ENCODE measurements at regions not wholly inside any gene's neighbourhood (a gene's known extent, or its start where the extent isn't known, plus 50 kb on each side); places are given as distances from the start of the nearest gene placed in this dataset.

GRCh38 chr18:38243291-38243690 lies 677.7 kb upstream of the CELF4 start:
- TF ChIP-seq, protein P1, sequence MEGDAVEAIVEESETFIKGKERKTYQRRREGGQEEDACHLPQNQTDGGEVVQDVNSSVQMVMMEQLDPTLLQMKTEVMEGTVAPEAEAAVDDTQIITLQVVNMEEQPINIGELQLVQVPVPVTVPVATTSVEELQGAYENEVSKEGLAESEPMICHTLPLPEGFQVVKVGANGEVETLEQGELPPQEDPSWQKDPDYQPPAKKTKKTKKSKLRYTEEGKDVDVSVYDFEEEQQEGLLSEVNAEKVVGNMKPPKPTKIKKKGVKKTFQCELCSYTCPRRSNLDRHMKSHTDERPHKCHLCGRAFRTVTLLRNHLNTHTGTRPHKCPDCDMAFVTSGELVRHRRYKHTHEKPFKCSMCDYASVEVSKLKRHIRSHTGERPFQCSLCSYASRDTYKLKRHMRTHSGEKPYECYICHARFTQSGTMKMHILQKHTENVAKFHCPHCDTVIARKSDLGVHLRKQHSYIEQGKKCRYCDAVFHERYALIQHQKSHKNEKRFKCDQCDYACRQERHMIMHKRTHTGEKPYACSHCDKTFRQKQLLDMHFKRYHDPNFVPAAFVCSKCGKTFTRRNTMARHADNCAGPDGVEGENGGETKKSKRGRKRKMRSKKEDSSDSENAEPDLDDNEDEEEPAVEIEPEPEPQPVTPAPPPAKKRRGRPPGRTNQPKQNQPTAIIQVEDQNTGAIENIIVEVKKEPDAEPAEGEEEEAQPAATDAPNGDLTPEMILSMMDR (IDR thresholded peaks at IDR 0.05; ENCODE audit: extremely low read depth, insufficient read depth, missing control alignments) = no peak
- DNase-seq (ENCODE audit: low spot score) = no peak
- in situ Hi-C loops (cut with MboI; ENCODE audit: low pct_unique_long_range_greater_than_20kb, low sequenced_read_pairs, unreplicated experiment) = no loop called here

DNA sequence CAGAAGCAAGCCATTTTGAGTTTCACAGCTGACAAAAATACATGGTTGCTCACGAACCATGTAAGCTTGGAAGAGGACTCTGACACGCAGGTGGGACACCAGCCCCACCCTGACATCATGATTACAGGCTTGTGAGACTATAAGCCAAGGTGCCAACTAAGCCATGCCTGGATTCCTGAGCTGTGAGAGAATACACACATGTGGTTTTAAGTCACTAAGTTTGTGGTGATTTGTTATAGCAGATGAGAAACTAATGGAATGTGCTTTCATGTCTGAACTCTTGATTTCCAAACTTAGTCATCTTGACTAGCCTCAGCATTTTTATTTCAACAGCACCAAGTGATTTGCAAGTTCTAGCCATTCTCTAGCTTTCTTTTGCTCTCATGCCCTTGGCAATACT lies 676.1 kb upstream of the CELF4 start:
- TF ChIP-seq, protein P1 (IDR thresholded peaks at IDR 0.05; ENCODE audit: extremely low read depth, insufficient read depth, missing control alignments) = no peak
- DNase-seq (ENCODE audit: low spot score) = no peak
- in situ Hi-C loops (cut with MboI; ENCODE audit: low pct_unique_long_range_greater_than_20kb, low sequenced_read_pairs, unreplicated experiment) = no loop called here

DNA sequence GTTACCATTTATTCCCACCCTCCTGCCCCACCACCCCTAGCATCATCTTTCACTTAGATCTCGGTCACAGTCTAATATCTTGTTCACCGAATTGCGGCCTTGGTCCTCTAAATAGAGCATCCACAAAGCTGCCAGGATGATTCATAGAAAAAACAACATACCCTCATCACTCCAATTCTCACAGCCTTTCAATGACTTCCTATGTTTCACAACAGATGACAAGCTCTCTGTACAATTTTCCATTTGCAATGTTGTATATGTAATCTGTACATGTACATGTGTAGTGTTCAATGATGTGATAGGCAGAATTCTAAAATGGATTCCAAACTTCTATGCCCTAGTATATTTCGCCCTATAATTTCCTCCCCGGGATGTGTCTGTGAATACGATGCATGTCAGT lies 675.6 kb upstream of the CELF4 start:
- TF ChIP-seq, protein P1 (IDR thresholded peaks at IDR 0.05; ENCODE audit: extremely low read depth, insufficient read depth, missing control alignments) = no peak
- in situ Hi-C loops (cut with MboI; ENCODE audit: low pct_unique_long_range_greater_than_20kb, low sequenced_read_pairs, unreplicated experiment) = no loop called here
- no peak for DNase-seq (ENCODE audit: low spot score)

DNA sequence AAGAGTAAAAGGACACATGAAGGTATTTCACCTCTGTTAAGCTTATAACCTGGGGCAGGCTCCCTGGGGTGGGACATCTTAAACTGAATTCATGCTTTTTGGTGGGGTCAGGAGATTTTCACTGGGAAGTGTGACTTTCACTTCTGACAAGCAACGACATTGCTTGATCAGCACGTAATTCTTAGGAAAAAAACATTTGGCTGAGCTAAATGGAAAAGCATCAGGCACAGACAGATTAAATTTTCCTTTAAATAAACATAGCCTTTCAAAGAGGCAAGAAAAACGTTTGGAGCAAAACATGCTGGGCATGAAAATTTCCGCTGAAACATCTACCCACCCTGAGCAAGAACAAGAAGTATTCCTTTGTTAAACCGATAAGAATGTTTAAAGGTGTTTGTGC lies 674.0 kb upstream of the CELF4 start:
- DNase-seq (ENCODE audit: low spot score) = no peak
- TF ChIP-seq, protein P1 (IDR thresholded peaks at IDR 0.05; ENCODE audit: extremely low read depth, insufficient read depth, missing control alignments) = no peak
- in situ Hi-C loops (cut with MboI; ENCODE audit: low pct_unique_long_range_greater_than_20kb, low sequenced_read_pairs, unreplicated experiment) = no loop called here

DNA sequence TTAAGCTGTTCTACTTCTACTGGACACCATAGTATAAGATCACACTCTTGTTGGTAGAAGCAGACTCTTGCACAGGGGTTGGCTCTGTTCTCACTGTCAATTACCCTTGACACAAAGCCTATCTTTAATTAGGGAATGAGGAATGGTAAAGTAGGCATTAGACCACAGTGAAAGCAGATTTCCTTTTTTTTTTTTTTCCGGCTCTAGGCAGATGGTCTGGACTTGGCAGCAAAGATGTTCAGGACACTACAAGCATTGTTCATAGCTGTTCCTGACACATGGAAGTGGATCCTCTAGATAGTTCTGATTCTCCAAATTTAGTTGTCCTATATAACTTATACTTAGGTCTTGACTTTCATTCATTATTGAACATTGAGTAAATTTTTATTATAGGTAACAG lies 672.2 kb upstream of the CELF4 start:
- DNase-seq (ENCODE audit: low spot score) = no peak
- in situ Hi-C loops (cut with MboI; ENCODE audit: low pct_unique_long_range_greater_than_20kb, low sequenced_read_pairs, unreplicated experiment) = no loop called here

GRCh38 chr18:38221476-38222100 lies 656.0 kb upstream of the CELF4 start:
- no peak for DNase-seq (ENCODE audit: low spot score)
- in situ Hi-C loops (cut with MboI; ENCODE audit: low pct_unique_long_range_greater_than_20kb, low sequenced_read_pairs, unreplicated experiment) = no loop called here
- TF ChIP-seq, protein P1 (IDR thresholded peaks at IDR 0.05; ENCODE audit: extremely low read depth, insufficient read depth, missing control alignments) = no peak

More for the DNA sequence above, 672.2 kb upstream of the CELF4 start:
- TF ChIP-seq, protein P1 (IDR thresholded peaks at IDR 0.05; ENCODE audit: extremely low read depth, insufficient read depth, missing control alignments) = no peak
